ENCODE measurements at regions not wholly inside any gene's neighbourhood (a gene's known extent, or its start where the extent isn't known, plus 50 kb on each side); places are given as distances from the start of the nearest gene placed in this dataset.

DNA sequence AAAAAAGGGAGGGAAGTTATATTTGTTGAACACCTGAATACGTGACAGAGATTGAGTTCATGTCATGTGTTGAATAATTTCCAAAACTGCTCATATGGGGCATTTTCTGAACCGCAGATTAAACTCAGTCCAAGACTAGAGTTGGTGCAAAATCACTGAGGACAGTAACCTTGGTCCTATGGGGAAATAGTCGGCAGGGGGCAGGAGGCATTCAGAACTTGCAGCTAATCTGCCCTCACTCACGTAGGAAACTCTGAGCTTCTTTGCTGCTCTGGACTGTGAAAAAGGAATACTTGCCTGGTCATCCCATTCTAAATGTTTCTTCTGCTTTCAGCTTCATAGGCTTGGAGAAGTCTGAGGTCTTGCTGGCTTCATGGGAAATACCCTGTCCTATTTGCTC, 228.3 kb upstream of the ZP4 start:
- ATAC-seq = no peak
- intact Hi-C loops (cut with DNase I) = no loop called here

DNA sequence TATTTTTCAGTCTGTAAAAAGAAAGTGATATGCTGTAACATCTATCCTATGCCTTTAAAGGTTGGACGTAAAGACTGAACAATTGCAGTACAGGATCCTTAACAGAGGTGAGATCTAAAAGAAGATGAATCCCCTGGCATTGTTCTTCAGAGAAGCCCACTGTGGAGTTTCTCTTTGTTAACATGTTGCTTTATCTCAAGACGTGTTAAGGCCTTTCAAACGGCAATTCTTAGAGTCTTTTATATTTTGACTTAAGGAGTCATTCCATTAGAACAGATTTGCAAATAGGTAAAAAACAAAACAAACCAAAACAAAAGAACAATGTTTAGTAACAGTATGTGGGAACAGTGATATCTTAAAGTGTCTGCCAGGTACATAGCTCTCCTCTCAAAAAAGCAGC, 225.1 kb upstream of the ZP4 start:
- intact Hi-C loops (cut with DNase I) = no loop called here
- DNase-seq (no peak), ATAC-seq (no peak)
- Histone ChIP-seq H3K27me3 (ENCODE audit: low read depth) (no peaks in the 10 kb centered on the region), H3K36me3 (no peaks in the 10 kb centered on the region), H3K27ac (no peak overlapping the region), H3K4me1 (no peaks in the 10 kb centered on the region), H3K4me3 (no peak overlapping the region), H3K9me3 (no peaks in the 10 kb centered on the region)
- TF ChIP-seq, protein P1, sequence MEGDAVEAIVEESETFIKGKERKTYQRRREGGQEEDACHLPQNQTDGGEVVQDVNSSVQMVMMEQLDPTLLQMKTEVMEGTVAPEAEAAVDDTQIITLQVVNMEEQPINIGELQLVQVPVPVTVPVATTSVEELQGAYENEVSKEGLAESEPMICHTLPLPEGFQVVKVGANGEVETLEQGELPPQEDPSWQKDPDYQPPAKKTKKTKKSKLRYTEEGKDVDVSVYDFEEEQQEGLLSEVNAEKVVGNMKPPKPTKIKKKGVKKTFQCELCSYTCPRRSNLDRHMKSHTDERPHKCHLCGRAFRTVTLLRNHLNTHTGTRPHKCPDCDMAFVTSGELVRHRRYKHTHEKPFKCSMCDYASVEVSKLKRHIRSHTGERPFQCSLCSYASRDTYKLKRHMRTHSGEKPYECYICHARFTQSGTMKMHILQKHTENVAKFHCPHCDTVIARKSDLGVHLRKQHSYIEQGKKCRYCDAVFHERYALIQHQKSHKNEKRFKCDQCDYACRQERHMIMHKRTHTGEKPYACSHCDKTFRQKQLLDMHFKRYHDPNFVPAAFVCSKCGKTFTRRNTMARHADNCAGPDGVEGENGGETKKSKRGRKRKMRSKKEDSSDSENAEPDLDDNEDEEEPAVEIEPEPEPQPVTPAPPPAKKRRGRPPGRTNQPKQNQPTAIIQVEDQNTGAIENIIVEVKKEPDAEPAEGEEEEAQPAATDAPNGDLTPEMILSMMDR (IDR thresholded peaks at IDR 0.05) = no peak

More for the DNA sequence above, 228.3 kb upstream of the ZP4 start:
- no peaks in the 10 kb centered on the region for H3K9me3 ChIP-seq
- no peak for DNase-seq
- no peaks in the 10 kb centered on the region for H3K4me1 ChIP-seq
- TF ChIP-seq, protein P1 (IDR thresholded peaks at IDR 0.05) = no peak
- no peak overlapping the region for H3K27ac ChIP-seq
- H3K36me3 ChIP-seq = no peaks in the 10 kb centered on the region
- H3K27me3 ChIP-seq (ENCODE audit: low read depth) = no peaks in the 10 kb centered on the region
- no peak overlapping the region for H3K4me3 ChIP-seq

DNA sequence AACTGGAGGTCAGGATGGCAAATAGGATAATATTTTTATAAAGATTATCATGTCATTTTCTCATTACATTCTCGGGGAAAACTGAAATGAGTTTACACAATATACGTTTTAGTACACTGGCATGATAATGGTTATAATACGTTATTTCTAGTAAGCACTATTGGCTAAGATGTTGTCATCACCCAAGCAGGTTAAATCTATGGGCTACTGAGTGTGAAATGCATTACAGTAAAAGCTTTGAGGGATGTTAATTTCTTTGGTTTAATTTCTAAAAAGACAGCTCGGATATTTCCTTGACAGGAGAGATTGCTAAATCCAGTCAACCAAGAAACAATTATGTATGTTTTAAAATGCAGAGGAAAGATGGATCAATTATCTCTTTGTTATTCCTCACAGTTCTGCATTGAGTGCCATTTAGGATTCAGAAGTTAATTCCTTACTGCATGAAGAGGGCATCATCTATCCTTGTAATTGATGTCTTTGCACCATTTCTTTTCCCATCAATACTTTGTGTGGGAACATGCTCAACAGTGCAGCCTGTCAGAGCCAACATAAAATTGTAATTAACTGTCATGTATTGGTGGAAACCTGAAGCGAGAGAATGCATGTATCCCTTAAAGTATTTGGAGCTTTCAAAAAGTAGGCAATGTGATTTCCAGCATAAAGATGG, 222.4 kb upstream of the ZP4 start:
- no peaks in the 10 kb centered on the region for H3K4me1 ChIP-seq
- ATAC-seq = no peak
- no peak overlapping the region for H3K27ac ChIP-seq
- no peaks in the 10 kb centered on the region for H3K27me3 ChIP-seq (ENCODE audit: low read depth)
- no peak for DNase-seq
- intact Hi-C loops (cut with DNase I) = no loop called here
- H3K4me3 ChIP-seq = no peak overlapping the region
- no peaks in the 10 kb centered on the region for H3K36me3 ChIP-seq
- H3K9me3 ChIP-seq = no peaks in the 10 kb centered on the region
- TF ChIP-seq, protein P1 (IDR thresholded peaks at IDR 0.05) = no peak

DNA sequence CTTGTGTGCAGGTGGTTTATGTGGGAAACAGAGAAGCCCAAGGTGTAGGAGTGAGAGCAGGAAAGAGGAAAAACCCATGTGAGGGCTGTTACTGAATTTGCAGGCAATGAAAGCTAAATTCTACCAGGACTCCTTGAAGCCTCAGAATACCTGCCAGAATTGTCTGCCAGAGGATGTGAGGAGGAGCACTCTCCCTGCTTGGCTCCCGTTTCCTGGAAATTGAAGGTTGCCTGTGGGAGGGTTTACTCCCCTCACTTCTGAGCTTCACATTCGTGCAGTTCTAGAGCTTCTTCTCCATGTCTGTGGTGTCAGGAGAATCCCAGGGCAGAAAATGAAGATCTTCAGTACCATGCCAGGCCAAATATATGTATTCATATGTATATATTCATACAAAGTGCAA, 220.8 kb upstream of the ZP4 start:
- no peak for ATAC-seq
- TF ChIP-seq, protein P1 (IDR thresholded peaks at IDR 0.05) = no peak

DNA sequence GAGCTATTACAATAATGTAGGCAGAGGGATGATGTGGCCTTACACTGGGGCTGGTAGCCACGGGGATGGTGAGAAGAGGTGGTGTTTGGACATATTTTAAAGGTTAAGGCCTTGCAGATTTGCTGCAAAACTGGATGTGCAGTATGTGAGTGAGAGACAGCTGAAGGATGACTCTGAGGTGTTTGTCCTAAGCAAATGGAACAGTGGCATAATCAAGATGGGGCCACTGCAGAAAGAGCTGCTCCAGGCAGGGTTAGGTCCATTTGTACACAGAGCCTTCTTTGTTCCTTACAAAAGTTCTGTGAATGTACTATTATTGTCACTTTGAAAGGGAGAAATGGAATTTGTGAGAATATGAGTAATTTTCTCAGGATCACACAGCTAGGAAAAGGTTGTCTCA, 220.4 kb upstream of the ZP4 start:
- Histone ChIP-seq H3K27me3 (ENCODE audit: low read depth) (no peaks in the 10 kb centered on the region), H3K4me1 (no peaks in the 10 kb centered on the region), H3K9me3 (no peaks in the 10 kb centered on the region), H3K27ac (no peak overlapping the region), H3K4me3 (no peak overlapping the region), H3K36me3 (no peaks in the 10 kb centered on the region)
- DNase-seq = no peak
- intact Hi-C loops (cut with DNase I) = no loop called here
- TF ChIP-seq, protein P1 (IDR thresholded peaks at IDR 0.05) = no peak
- no peak for ATAC-seq

More for the DNA sequence above, 220.8 kb upstream of the ZP4 start:
- Histone ChIP-seq H3K4me1 (no peaks in the 10 kb centered on the region), H3K36me3 (no peaks in the 10 kb centered on the region), H3K27me3 (ENCODE audit: low read depth) (no peaks in the 10 kb centered on the region), H3K9me3 (no peaks in the 10 kb centered on the region), H3K4me3 (no peak overlapping the region), H3K27ac (no peak overlapping the region)
- intact Hi-C loops (cut with DNase I) = no loop called here
- no peak for DNase-seq

All from lower lobe of right lung (tissue), 2 donors.